DMS 273 treated with DMSO at 0.1 percent for 48 hours (cell line): ENCODE measurements at regions not wholly inside any gene's neighbourhood (a gene's known extent, or its start where the extent isn't known, plus 50 kb on each side); places are given as distances from the start of the nearest gene placed in this dataset.

Source experiments
- DNase-seq: peaks from one replicate; lab custom pipeline; 2025; lab: John Stamatoyannopoulos, UW

- DNase-seq: no peak
Measured at GRCh38 chr10:4109469-4109868, 324.5 kb upstream of the KLF6 start.

- DNase-seq: no peak
Measured at GRCh38 chr10:4108693-4109092, 323.7 kb upstream of the KLF6 start.

- no peak for DNase-seq
Measured at GRCh38 chr10:4107285-4107851, 322.4 kb upstream of the KLF6 start.

GRCh38 chr10:4103603-4104002, 318.6 kb upstream of the KLF6 start:
- DNase-seq: no peak

- no peak for DNase-seq
Measured at GRCh38 chr10:4102802-4103344, 317.9 kb upstream of the KLF6 start.

GRCh38 chr10:4101918-4102654, 317.1 kb upstream of the KLF6 start:
- no peak for DNase-seq

- DNase-seq: no peak
Measured at GRCh38 chr10:4100380-4100779, 315.4 kb upstream of the KLF6 start.

- no peak for DNase-seq
Measured at GRCh38 chr10:4099202-4099601, 314.2 kb upstream of the KLF6 start.

- DNase-seq: no peak
Measured at GRCh38 chr10:4095166-4095917, 310.3 kb upstream of the KLF6 start.

GRCh38 chr10:4094751-4095150, 309.7 kb upstream of the KLF6 start:
- DNase-seq: no peak

GRCh38 chr10:4093438-4093837, 308.4 kb upstream of the KLF6 start:
- DNase-seq: no peak

- no peak for DNase-seq
Measured at GRCh38 chr10:4088354-4089066, 303.5 kb upstream of the KLF6 start.

- no peak for DNase-seq
Measured at GRCh38 chr10:4086131-4086898, 301.3 kb upstream of the KLF6 start.

GRCh38 chr10:4083509-4084003, 298.5 kb upstream of the KLF6 start:
- no peak for DNase-seq

- DNase-seq: no peak
Measured at GRCh38 chr10:4082861-4083260, 297.9 kb upstream of the KLF6 start.

- no peak for DNase-seq
Measured at GRCh38 chr10:4081685-4082111, 296.7 kb upstream of the KLF6 start.

GRCh38 chr10:4080225-4080805, 295.3 kb upstream of the KLF6 start:
- DNase-seq: no peak

- DNase-seq: no peak
Measured at GRCh38 chr10:4079803-4080202, 294.8 kb upstream of the KLF6 start.

- DNase-seq: no peak
Measured at GRCh38 chr10:4077804-4078203, 292.8 kb upstream of the KLF6 start.

GRCh38 chr10:4076983-4077382, 292.0 kb upstream of the KLF6 start:
- DNase-seq: no peak

- no peak for DNase-seq
Measured at GRCh38 chr10:4075443-4075842, 290.4 kb upstream of the KLF6 start.
